GM19238 (cell line): ENCODE measurements at regions not wholly inside any gene's neighbourhood (a gene's known extent, or its start where the extent isn't known, plus 50 kb on each side); places are given as distances from the start of the nearest gene placed in this dataset.

Experiments used
- DNase-seq: peaks from one replicate; pipeline ENCODE4 v3.0.0; 2011; ENCODE audit warnings: low spot score; ENCODE audit not compliant: insufficient read length

GRCh38 chr7:115883629-115884028 is 146.9 kb downstream of the TFEC start:
- DNase-seq, result no peak

GRCh38 chr7:115881476-115881875 is 149.1 kb downstream of the TFEC start:
- no peak for DNase-seq

- no peak for DNase-seq
These were observed 151.4 kb downstream of the TFEC start for GRCh38 chr7:115879171-115879570.

- DNase-seq, result no peak
These were observed 160.8 kb downstream of the TFEC start for GRCh38 chr7:115869801-115870200.

GRCh38 chr7:115869190-115869589 is 161.4 kb downstream of the TFEC start:
- DNase-seq, result no peak

GRCh38 chr7:115868369-115868768 is 162.2 kb downstream of the TFEC start:
- DNase-seq, result no peak

GRCh38 chr7:115864082-115864481 is 166.5 kb downstream of the TFEC start:
- DNase-seq, result no peak

GRCh38 chr7:115851291-115851690 is 179.3 kb downstream of the TFEC start:
- no peak for DNase-seq

- DNase-seq, result no peak
These were observed 179.8 kb downstream of the TFEC start for GRCh38 chr7:115850774-115851173.

- no peak for DNase-seq
These were observed 185.7 kb downstream of the TFEC start for GRCh38 chr7:115844857-115845256.

- no peak for DNase-seq
These were observed 189.9 kb downstream of the TFEC start for GRCh38 chr7:115840702-115841101.

- no peak for DNase-seq
These were observed 191.7 kb downstream of the TFEC start for GRCh38 chr7:115838829-115839228.

- DNase-seq, result no peak
These were observed 199.2 kb downstream of the TFEC start for GRCh38 chr7:115831371-115831770.

GRCh38 chr7:115827305-115828045 is 203.1 kb downstream of the TFEC start:
- DNase-seq, result no peak

GRCh38 chr7:115825456-115826115 is 205.0 kb downstream of the TFEC start:
- DNase-seq, result no peak

GRCh38 chr7:115822801-115823200 is 207.8 kb downstream of the TFEC start:
- no peak for DNase-seq

- DNase-seq, result no peak
These were observed 208.2 kb downstream of the TFEC start for GRCh38 chr7:115822380-115822779.

GRCh38 chr7:115816318-115816974 is 214.1 kb downstream of the TFEC start:
- DNase-seq, result no peak

- DNase-seq, result no peak
These were observed 217.8 kb downstream of the TFEC start for GRCh38 chr7:115812794-115813193.

- no peak for DNase-seq
These were observed 225.1 kb downstream of the TFEC start for GRCh38 chr7:115805458-115805857.

GRCh38 chr7:115802415-115802814 is 228.1 kb downstream of the TFEC start:
- no peak for DNase-seq

- no peak for DNase-seq
These were observed 231.1 kb downstream of the TFEC start for GRCh38 chr7:115799430-115799829.
